Kidney (tissue), 13 donors: ENCODE measurements at regions not wholly inside any gene's neighbourhood (a gene's known extent, or its start where the extent isn't known, plus 50 kb on each side); places are given as distances from the start of the nearest gene placed in this dataset.

Experiments used
- DNase-seq, 5 donors: peaks; one replicate each; pipeline ENCODE4 v3.0.0-alpha.2; 2013 to 2020
- FAIRE-seq: peaks from 2 replicates; lab custom pipeline; 2012; peaks lifted over from hg19 to GRCh38; lab: Jason Lieb, UNC
- H3K27ac ChIP-seq, 2 donors: one replicate each; pipeline ENCODE4 v1.7.0; 2013; ENCODE audit warnings: low read depth in 2 of 2, low read length in 2 of 2, inconsistent platforms in 1 of 2
- H3K27me3 ChIP-seq: one replicate; pipeline ENCODE4 v1.7.1; 2013; ENCODE audit warnings: low read length, inconsistent platforms; ENCODE audit not compliant: control insufficient read depth, insufficient read depth
- H3K36me3 ChIP-seq, 3 donors: one replicate each; pipeline versions ENCODE4 v1.7.0 to v1.7.1; 2013; ENCODE audit warnings: low read length in 3 of 3, control low read depth in 1 of 3, inconsistent platforms in 1 of 3; ENCODE audit not compliant: insufficient read depth in 3 of 3, control insufficient read depth in 2 of 3
- H3K4me1 ChIP-seq, 3 donors: one replicate each; pipeline versions ENCODE4 v1.7.0 to v1.7.1; 2013; ENCODE audit warnings: low read length in 3 of 3, inconsistent platforms in 1 of 3, low read depth in 1 of 3; ENCODE audit not compliant: control insufficient read depth in 2 of 3, insufficient read depth in 2 of 3
- H3K4me3 ChIP-seq, 3 donors: one replicate each; pipeline versions ENCODE4 v1.7.0 to v1.8.1; 2013; ENCODE audit warnings: low read length in 3 of 3, control low read depth in 1 of 3, inconsistent platforms in 1 of 3
- H3K9ac ChIP-seq, 3 donors: one replicate each; pipeline versions ENCODE4 v1.7.0 to v1.7.1; 2013; ENCODE audit warnings: low read length in 3 of 3, control low read depth in 1 of 3, inconsistent platforms in 1 of 3
- H3K9me3 ChIP-seq, 3 donors: one replicate each; pipeline versions ENCODE4 v1.7.0 to v1.7.1; 2013; ENCODE audit warnings: low read length in 3 of 3, control low read depth in 1 of 3, inconsistent platforms in 1 of 3; ENCODE audit not compliant: control insufficient read depth in 2 of 3, insufficient read depth in 1 of 3
- CTCF ChIP-seq: IDR thresholded peaks from 3 replicates; pipeline ENCODE4 v1.5.1; 2012; ENCODE audit warnings: mild to moderate bottlenecking, moderate library complexity, borderline replicate concordance; ENCODE audit not compliant: insufficient read depth; ENCODE audit errors: extremely low read depth
- intact Hi-C: fragments of 100-400 bp; cut with DNase I; formaldehyde crosslinking; loops from one replicate; pipeline ENCODE4 v1.11.1; 2022
- donor health status: control.
- donor health status: control.
- donor health status: control.
- donor health status: control.
- donor health status: control.
- donor health status: DM: yes; HTN: yes; CAD: no.
- donor health status: Normal renal cell carcinoma (clear cell type).

- no peak overlapping the region for H3K27ac ChIP-seq
- no peaks in the 10 kb centered on the region for H3K4me1 ChIP-seq
- no peaks in the 10 kb centered on the region for H3K9me3 ChIP-seq
- FAIRE-seq (no peak), DNase-seq (no peak)
- no peak overlapping the region for H3K4me3 ChIP-seq
- TF ChIP-seq CTCF, result no peak
- H3K36me3 ChIP-seq, result no peaks in the 10 kb centered on the region
- intact Hi-C loops, result no loop called here
- H3K27me3 ChIP-seq, result no peaks in the 10 kb centered on the region
- no peak overlapping the region for H3K9ac ChIP-seq
Measured at GRCh38 chr9:16025627-16026026, 472.8 kb downstream of the CCDC171 start.

GRCh38 chr9:16026886-16027285 is 474.0 kb downstream of the CCDC171 start:
- DNase-seq (no peak), FAIRE-seq (no peak)
- Histone ChIP-seq H3K9me3 (no peaks in the 10 kb centered on the region), H3K27me3 (no peaks in the 10 kb centered on the region), H3K4me3 (no peak overlapping the region), H3K4me1 (no peaks in the 10 kb centered on the region), H3K27ac (no peak overlapping the region), H3K36me3 (no peaks in the 10 kb centered on the region), H3K9ac (no peak overlapping the region)
- intact Hi-C loops, result no loop called here
- TF ChIP-seq CTCF, result no peak

- intact Hi-C loops, result no loop called here
- no peak for FAIRE-seq
Measured at GRCh38 chr9:16028548-16028947, 475.7 kb downstream of the CCDC171 start.

More at GRCh38 chr9:16028548-16028947, 475.7 kb downstream of the CCDC171 start:
- Histone ChIP-seq H3K9me3 (no peaks in the 10 kb centered on the region), H3K9ac (no peak overlapping the region), H3K27ac (no peak overlapping the region), H3K4me1 (no peaks in the 10 kb centered on the region), H3K36me3 (no peaks in the 10 kb centered on the region), H3K4me3 (no peak overlapping the region), H3K27me3 (no peaks in the 10 kb centered on the region)
- TF ChIP-seq CTCF, result no peak
- DNase-seq, result no peak
